COLO668 (cell line): ENCODE measurements at regions not wholly inside any gene's neighbourhood (a gene's known extent, or its start where the extent isn't known, plus 50 kb on each side); places are given as distances from the start of the nearest gene placed in this dataset.

Source experiments
- DNase-seq: peaks from one replicate; lab custom pipeline; 2025; ENCODE audit not compliant: unreplicated experiment; lab: John Stamatoyannopoulos, UW

- DNase-seq: no peak
These were observed 501.8 kb downstream of the ENC1 start for GRCh38 chr5:74138721-74139120.

GRCh38 chr5:74136276-74136825 is 504.2 kb downstream of the ENC1 start:
- DNase-seq: no peak

GRCh38 chr5:74135033-74135432 is 505.5 kb downstream of the ENC1 start:
- DNase-seq: no peak

DNA sequence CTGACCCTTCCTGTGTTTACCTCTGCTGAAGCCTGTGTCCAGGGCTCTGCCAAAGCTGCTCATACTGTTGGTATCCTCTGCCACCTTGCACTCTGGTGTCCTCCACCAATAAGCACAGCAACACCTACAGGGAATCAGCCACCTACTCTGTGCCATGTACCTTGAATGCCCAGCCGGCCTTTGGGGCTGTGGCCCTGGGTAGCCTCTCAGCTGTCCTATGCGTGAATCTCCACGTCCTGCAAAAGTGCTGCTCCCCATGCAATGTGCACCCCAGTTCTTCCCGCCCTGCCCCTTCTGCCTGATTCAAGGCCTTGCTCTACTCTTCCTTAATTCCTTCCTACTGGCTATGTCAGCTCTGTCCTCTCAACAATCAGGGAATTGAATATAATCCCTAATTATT is 506.5 kb downstream of the ARHGEF28 start:
- DNase-seq: no peak

DNA sequence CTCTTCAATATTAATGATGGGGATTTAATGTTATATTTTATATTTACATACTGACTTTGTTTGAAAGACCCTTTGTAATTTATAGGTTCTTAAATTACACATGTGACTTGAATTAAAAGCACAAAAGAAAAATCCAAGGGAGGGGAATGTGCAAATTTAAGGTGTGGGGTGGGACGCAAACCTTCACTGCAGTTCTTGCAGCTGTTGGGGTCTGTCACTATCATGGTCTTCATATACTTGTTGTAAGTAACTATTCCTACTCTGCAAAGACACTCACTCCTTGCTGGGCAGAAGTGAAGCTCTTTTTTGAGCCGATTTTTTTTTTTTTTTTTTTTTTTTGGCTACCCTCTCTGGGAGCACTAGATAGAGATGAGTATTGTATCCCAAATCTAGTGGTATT is 505.3 kb downstream of the ARHGEF28 start:
- no peak for DNase-seq

GRCh38 chr5:74130155-74130897 is 504.3 kb downstream of the ARHGEF28 start:
- peak; percentile 48 for DNase-seq

DNA sequence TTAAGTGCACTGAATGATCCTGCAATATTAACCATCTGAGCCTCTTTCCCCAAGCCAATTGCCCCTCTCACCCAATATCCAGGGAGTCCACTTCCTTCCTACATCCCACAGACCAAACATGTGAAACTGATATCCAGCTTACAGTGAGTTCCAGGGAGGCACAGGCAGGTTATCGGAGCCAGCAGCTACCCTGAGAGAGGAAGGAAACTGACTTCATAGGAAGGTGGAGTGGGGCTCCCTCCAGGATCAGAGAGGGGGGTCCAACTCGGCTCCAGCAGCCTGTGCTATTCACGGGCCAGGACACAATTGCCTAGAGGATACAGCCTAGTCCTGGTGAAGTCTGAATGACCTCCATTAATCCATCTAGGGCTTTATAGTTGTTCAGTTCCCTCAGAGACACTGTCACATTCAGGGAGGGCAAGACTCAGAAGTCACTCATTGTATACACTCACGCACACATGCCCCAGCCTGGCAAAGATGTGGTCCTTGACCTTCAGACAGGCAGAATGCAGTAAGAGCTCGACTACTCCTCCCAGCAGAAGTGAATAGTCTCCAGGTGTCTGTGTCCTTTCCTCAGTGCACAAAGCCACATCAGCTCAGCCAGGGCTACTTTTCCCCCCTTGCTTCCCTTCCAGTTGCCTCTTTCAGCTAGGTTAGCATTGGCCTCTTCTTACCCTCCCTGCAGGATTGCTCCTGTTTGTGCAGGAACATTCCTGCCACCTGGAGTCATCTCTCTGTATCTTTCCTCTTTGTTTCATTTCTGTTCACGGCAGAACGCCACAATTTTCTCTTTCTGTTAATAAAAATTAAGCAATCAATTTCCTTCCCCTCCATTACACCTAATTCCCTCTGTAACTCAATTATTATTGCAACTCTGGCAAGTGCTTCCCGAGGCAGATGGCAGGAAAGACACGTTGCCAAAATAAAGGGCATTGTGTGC is 501.7 kb downstream of the ARHGEF28 start:
- peak; percentile 2 for DNase-seq

GRCh38 chr5:74126294-74126693 is 500.3 kb downstream of the ARHGEF28 start:
- no peak for DNase-seq

GRCh38 chr5:74124826-74125225 is 498.8 kb downstream of the ARHGEF28 start:
- peak; percentile 3 for DNase-seq

GRCh38 chr5:74123929-74124328 is 497.9 kb downstream of the ARHGEF28 start:
- no peak for DNase-seq

DNA sequence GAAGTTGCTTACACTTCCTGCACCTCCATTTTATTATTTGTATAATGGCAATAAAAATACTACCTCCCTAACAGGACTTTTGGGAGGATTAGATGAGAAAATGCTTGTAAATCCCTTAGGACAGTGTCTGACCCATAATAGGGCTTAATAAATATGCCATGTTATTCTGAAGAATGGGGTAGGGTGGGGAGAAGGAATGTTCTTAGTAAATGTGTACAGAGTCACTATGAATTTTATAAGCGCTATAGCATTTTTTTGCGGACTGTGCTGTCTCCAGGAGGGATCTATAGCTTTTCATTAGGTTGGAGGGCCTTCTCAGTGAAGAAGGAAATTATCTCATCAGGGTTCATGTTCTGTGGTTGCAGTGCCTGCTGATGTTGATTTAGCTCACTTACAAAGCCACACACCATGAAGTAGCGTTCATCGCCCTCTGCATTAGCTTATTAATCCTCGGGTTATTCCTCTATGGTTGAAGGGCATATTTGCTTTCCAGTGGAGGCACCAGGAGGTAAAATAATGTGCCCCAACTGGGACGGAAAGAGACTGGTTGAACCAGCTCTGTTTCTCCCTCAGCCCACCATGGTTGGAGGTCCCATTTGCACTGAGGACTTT is 497.1 kb downstream of the ARHGEF28 start:
- peak; percentile 45 for DNase-seq

DNA sequence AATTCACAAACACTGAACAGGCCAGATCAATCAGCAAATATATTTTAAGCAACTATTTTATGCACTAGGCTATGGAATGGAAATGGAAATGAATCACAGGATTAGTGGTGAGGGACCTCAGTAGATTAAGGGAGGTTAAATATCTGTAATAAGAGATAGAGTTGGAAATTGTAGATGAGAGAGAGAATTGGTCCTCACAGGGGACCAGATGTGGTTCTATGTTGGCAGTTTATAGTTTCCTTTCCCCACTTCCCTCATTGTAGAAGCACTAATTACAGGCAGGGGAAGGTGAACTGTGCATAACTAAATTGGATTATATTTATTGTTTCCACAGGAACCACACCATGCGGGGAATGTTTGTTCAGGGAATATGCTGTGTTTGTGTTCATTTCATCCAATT is 496.2 kb downstream of the ARHGEF28 start:
- no peak for DNase-seq

DNA sequence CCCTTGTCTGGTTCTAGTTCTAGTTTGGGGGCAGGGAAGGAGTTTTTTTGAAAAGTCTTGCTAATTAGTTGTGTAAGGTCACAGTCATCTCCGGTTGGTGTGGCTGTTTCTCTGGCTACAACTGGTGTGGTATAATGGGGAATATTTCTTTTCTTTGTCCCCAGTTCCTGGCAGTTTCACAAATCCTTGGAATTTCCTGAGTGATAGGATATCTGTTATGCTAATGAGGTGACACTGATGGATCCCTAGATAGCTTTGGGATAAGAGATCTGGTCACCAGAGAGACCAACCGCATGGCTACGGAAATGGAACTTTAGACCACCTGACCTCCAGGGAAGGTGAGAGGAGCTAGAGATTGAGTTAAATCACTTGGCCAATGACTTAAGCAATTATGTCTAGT is 494.6 kb downstream of the ARHGEF28 start:
- DNase-seq: no peak

GRCh38 chr5:74118071-74118470 is 492.1 kb downstream of the ARHGEF28 start:
- no peak for DNase-seq

DNA sequence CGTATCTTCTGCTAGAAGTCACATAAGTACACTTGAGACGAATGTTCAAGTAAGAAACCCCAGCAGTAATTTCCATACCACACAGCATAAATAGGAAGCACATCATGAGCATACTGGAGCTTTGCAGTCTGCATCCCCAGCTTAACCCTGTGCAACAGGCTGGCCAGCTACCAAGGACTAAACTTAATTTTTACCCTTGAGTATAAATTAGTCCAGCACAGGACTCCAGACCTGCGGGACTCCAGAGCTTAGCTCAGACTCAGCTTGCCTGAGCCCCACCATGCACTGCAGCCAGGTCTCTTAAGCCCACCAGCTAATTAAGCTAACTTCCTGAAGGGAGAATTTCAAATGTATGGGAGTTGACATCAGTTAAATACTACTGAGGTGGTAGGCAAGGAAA is 491.0 kb downstream of the ARHGEF28 start:
- no peak for DNase-seq

- no peak for DNase-seq
These were observed 490.3 kb downstream of the ARHGEF28 start for GRCh38 chr5:74116266-74116665.

- DNase-seq: no peak
These were observed 487.9 kb downstream of the ARHGEF28 start for GRCh38 chr5:74113927-74114326.

DNA sequence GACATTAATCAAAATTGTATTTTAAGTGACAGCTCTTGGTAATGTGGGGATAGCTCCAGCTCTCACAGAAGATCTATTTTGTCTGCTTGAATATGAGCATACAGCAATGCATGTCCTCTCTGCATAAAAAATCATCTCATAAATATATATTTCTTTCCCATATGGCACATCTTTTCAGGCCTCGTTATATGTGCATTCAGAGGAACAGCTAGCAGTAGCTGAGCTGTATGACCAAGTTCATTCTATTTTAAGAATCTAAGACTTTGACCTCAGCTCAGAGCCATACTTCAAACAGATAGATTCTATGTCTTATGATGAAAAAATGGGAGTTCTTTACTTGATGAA is 487.2 kb downstream of the ARHGEF28 start:
- no peak for DNase-seq

GRCh38 chr5:74112372-74113195 is 486.6 kb downstream of the ARHGEF28 start:
- DNase-seq: peak; percentile 4

GRCh38 chr5:74111764-74112163 is 485.8 kb downstream of the ARHGEF28 start:
- no peak for DNase-seq

DNA sequence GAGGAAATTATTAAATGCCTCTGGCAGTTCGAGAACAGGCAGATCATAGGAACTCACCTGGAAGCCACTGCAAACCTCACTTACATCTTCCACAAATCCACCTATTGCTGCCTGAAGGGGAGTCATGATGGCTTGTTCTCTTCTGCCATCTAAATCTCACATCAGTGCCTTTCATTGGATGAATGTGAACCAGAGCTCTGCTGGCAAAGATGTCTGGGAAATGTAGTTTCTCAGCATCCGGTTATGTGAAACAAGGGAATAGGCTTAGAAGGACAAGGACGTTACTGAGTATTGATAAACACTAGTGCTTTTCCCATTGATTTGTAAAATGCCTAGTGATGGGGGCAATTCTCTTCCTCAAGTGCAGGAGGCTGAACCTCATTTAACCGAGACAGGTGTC is 483.3 kb downstream of the ARHGEF28 start:
- DNase-seq: no peak
